Skeletal muscle tissue (tissue), 3 donors: ENCODE measurements at regions not wholly inside any gene's neighbourhood (a gene's known extent, or its start where the extent isn't known, plus 50 kb on each side); places are given as distances from the start of the nearest gene placed in this dataset.
"Not testable (repeated sequence)": the region's sequence is repeated elsewhere in the genome, so short reads cannot be mapped to it uniquely, and the experiment has no call there.

Experiments
- H3K27ac ChIP-seq: one replicate; pipeline ENCODE4 v1.7.0; 2013; ENCODE audit warnings: mild to moderate bottlenecking, low read depth, low read length, inconsistent platforms
- H3K27me3 ChIP-seq, 3 donors: one replicate each; pipeline ENCODE4 v1.7.0; 2013; ENCODE audit warnings: low read length in 3 of 3; ENCODE audit not compliant: control insufficient read depth in 3 of 3, insufficient read depth in 3 of 3
- H3K36me3 ChIP-seq, 3 donors: one replicate each; pipeline ENCODE4 v1.7.0; 2013; ENCODE audit warnings: low read length in 3 of 3; ENCODE audit not compliant: control insufficient read depth in 3 of 3, insufficient read depth in 3 of 3
- H3K4me1 ChIP-seq, 3 donors: one replicate each; pipeline ENCODE4 v1.7.0; 2013; ENCODE audit warnings: low read length in 3 of 3, mild to moderate bottlenecking in 3 of 3; ENCODE audit not compliant: control insufficient read depth in 3 of 3, insufficient read depth in 3 of 3
- H3K4me3 ChIP-seq, 3 donors: one replicate each; pipeline ENCODE4 v1.7.0; 2013; ENCODE audit warnings: low read length in 3 of 3
- H3K9ac ChIP-seq, 3 donors: one replicate each; pipeline ENCODE4 v1.7.0; 2013; ENCODE audit warnings: low read length in 3 of 3, mild to moderate bottlenecking in 3 of 3, moderate library complexity in 2 of 3, low read depth in 1 of 3
- H3K9me3 ChIP-seq, 3 donors: one replicate each; pipeline ENCODE4 v1.7.0; 2013; ENCODE audit warnings: low read length in 3 of 3; ENCODE audit not compliant: control insufficient read depth in 3 of 3
- donor health status: Osteomylitis.

DNA sequence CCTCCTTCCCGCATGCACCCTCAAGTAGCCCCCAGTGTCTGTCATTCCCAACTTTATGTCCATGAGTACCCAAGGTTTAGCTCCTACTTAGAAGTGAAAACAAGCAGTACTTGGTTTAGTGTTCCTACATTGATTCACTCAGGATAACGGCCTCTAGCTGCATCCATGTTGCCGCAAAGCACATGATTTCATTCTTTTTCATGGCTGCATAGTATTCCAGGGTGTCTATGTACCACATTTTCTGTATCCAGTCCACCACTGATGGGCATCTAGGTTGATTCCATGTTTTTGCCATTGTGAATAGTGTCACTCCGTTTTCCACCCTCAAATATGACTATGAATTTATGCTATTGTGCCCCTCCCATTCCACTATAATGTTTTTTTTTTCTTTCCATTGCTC is 130.5 kb upstream of the MXRA5 start:
- no peaks in the 10 kb centered on the region for H3K36me3 ChIP-seq
- no peaks in the 10 kb centered on the region for H3K9me3 ChIP-seq
- H3K9ac ChIP-seq = no peak overlapping the region
- H3K4me1 ChIP-seq = no peaks in the 10 kb centered on the region
- H3K27me3 ChIP-seq = no peaks in the 10 kb centered on the region
- no peak overlapping the region for H3K27ac ChIP-seq
- no peak overlapping the region for H3K4me3 ChIP-seq

DNA sequence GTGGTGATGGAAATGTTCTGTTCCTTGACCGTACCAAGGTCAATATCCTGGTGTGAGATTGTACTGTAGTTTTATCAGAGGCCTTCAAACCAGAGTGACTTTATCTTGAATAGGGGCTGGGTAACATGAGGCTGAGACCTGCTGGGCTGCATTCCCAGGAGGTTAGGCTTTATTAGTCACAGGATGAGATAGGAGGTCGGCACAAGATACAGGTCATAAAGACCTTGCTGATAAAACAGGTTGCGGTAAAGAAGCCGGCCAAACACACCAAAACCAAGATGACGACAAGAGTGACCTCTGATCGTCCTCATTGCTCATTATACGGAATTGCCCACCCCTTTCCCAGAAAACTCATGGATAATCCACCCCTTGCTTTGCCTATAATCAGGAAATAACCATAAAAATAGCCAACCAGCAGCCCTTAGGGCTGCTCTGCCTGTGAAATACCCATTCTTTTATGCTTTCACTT is 123.8 kb upstream of the MXRA5 start:
- H3K36me3 ChIP-seq, H3K9ac ChIP-seq, H3K4me3 ChIP-seq, H3K4me1 ChIP-seq, H3K27ac ChIP-seq, H3K9me3 ChIP-seq, H3K27me3 ChIP-seq: not testable (repeated sequence)

DNA sequence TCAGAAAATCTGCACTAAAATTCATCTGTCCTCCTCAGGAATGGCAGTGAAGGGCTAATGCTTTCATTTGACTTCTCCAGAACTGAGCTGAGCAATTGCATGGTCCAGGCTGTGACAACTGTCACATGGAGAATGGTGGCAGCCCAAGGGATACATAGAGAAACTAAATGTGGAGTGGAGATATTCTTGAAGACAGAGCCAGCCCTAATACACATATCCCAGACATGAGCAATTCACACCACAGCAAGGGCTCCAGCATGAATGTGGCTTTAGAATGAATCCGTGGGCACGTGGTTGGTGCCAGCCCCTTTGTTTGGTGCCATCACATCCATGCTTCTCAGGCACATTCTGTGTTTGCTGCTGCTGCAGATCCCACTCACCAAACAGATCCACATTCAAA is 121.6 kb upstream of the MXRA5 start:
- H3K9ac ChIP-seq = no peak overlapping the region
- no peaks in the 10 kb centered on the region for H3K4me1 ChIP-seq
- H3K36me3 ChIP-seq = no peaks in the 10 kb centered on the region
- no peaks in the 10 kb centered on the region for H3K9me3 ChIP-seq
- no peak overlapping the region for H3K4me3 ChIP-seq
- H3K27me3 ChIP-seq = no peaks in the 10 kb centered on the region
- H3K27ac ChIP-seq = no peak overlapping the region

DNA sequence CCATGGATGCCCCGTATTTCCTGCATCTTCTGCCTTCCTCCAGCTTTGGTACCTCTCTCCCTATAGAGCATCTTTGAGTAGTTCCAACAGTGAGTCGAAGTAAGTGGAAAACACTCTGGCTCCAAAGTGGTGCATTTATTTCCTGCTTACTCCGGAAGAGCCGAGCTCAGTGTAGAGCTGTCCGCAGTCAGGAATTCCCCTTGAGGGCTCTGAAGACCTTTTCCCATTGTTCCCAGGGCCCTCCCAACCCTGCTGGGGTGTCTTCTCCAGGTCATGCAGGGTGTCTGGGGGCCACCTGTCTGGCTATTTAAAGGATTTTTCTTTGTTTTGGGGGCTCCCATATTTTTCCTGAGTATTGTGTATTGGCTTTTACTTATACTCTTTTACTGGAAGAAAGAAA is 118.6 kb upstream of the MXRA5 start:
- no peak overlapping the region for H3K9ac ChIP-seq
- H3K36me3 ChIP-seq = no peaks in the 10 kb centered on the region
- H3K9me3 ChIP-seq = no peaks in the 10 kb centered on the region
- no peak overlapping the region for H3K4me3 ChIP-seq
- H3K27me3 ChIP-seq = no peaks in the 10 kb centered on the region
- H3K4me1 ChIP-seq = no peaks in the 10 kb centered on the region
- H3K27ac ChIP-seq = no peak overlapping the region

DNA sequence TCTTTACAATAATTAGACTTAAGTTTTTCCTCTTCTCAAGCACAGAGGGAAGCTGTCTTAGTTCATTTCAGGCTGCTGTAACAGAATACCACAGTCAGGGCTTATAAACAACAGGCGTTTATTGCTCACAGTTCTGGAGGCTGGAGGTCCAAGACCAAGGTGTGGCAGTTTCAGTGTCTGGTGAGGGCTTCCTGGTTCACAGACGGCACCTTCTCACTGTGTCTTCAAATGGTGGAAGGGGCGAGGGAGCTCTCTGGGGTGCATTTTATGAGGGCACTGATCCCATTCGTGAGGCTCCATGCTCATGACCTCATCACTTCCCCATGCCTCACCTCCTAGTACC is 115.7 kb upstream of the MXRA5 start:
- no peaks in the 10 kb centered on the region for H3K36me3 ChIP-seq
- H3K4me3 ChIP-seq = no peak overlapping the region
- H3K27ac ChIP-seq = no peak overlapping the region
- H3K27me3 ChIP-seq = no peaks in the 10 kb centered on the region
- H3K9me3 ChIP-seq = no peaks in the 10 kb centered on the region
- no peak overlapping the region for H3K9ac ChIP-seq
- no peaks in the 10 kb centered on the region for H3K4me1 ChIP-seq

DNA sequence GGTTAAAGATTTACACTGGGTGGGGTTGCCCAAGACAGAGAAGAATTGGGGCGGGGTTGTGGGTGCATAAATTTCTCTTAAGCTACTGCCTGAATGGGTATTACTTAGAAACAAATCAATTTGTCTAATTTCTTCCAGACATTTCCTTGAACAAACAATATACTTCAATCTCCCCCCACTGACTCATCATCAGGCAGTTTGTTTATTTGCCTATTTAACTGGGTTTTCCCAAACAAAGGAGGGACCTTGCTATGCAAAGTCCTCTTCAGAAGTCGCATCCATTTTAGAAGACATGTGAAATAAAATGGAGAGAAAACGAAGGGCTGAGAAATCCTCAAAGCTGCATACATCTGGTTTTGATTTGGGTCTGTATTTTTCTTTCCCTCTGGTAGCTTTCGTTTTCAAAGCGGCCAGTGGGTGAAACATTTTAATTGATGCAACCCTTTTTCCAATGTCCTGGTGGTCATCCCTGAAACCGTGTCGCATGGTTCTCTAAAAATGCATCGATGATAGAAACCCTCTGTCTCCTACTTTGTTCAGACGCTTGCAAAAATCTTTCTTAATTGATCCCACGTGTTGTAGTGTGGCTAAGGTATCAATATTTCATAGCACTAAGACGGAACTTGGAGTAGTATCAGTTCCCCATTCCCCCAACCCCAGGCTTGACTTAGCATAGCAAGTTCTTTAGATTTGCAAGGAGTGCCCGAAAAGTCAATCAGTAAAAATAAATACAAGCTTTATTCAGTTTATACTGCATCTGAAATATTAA is 115.1 kb upstream of the MXRA5 start:
- no peak overlapping the region for H3K27ac ChIP-seq
- no peaks in the 10 kb centered on the region for H3K9me3 ChIP-seq
- H3K36me3 ChIP-seq = no peaks in the 10 kb centered on the region
- no peaks in the 10 kb centered on the region for H3K27me3 ChIP-seq
- no peaks in the 10 kb centered on the region for H3K4me1 ChIP-seq
- H3K4me3 ChIP-seq = no peak overlapping the region
- no peak overlapping the region for H3K9ac ChIP-seq

DNA sequence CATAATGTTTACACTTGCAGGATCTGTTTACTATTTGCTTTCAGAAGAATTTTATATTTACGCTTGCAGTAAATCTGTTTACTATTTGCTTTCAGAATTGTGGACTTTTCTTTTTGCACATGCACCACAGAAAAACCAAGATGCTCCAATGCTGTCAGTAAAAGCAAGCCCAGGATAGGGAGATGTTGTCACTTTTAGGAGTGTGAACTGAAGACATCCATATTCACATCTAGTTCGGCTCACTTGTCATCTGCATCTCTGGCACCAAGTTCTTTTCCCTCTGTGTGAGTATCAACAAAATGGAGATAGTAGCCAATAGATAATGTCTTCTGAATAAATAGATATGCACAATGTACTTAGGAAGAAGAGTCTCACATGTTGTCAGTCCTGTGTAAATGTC is 109.3 kb upstream of the MXRA5 start:
- H3K27ac ChIP-seq = no peak overlapping the region
- no peak overlapping the region for H3K9ac ChIP-seq
- H3K4me1 ChIP-seq = no peaks in the 10 kb centered on the region
- no peaks in the 10 kb centered on the region for H3K9me3 ChIP-seq
- H3K27me3 ChIP-seq = no peaks in the 10 kb centered on the region
- H3K36me3 ChIP-seq = no peaks in the 10 kb centered on the region
- H3K4me3 ChIP-seq = no peak overlapping the region

DNA sequence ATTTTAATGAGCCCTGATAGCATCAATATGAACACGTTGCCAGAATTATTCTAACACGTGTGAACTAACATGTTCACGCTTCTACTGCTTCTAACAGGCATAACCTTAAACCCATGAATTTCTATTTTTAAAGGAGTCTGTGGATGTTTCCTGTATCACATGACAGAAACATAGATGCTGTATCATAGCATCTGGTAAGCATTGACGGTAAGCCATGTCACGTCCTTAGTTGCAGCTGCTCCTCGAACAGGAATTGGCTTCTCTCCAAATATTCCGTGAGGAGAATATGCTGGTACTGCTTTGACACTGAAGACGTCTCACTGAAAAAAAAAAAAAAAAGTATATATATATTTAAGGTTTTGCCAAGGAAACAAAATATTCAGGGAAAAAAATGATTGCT is 105.1 kb upstream of the MXRA5 start:
- H3K36me3 ChIP-seq = no peaks in the 10 kb centered on the region
- H3K27ac ChIP-seq = peak overlapping the region; percentile 30
- H3K4me3 ChIP-seq = no peak overlapping the region
- no peak overlapping the region for H3K9ac ChIP-seq
- H3K27me3 ChIP-seq = no peaks in the 10 kb centered on the region
- no peaks in the 10 kb centered on the region for H3K4me1 ChIP-seq
- H3K9me3 ChIP-seq = no peaks in the 10 kb centered on the region

DNA sequence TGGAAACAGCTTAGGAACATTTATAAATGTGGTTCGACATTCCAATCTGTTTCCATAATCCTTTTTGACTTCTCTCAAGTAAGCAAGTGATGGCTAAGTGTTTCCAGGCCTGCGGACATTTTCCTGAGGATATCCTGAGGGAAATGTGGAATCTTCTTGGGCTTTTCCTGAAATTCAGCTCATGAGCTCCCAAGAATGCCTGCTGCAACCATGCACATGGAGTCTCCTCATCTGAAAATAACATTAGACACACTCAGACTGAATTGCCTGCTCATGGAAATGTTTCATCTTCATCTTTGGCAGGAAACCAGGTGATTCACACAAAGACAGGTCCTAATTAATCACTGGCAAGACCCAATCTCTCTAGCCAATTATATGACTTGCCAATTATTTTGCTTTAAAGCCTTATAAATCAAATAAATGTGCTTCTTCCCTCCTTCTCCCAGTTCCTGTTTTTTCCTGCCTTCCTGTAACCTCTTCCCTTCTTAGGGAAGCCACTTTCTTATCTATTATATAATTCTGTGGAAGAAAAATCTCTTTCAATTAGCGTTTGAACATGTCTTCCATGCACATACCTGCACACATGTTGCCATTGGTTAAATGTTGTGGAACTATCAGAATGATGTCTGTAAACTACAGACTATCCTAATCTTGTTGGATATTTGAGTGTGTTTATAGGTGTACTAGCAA is 104.6 kb upstream of the MXRA5 start:
- Histone ChIP-seq H3K4me1 (no peaks in the 10 kb centered on the region), H3K9me3 (no peaks in the 10 kb centered on the region), H3K27ac (peak overlapping the region; percentile 30), H3K9ac (no peak overlapping the region), H3K4me3 (no peak overlapping the region), H3K27me3 (no peaks in the 10 kb centered on the region), H3K36me3 (no peaks in the 10 kb centered on the region)

DNA sequence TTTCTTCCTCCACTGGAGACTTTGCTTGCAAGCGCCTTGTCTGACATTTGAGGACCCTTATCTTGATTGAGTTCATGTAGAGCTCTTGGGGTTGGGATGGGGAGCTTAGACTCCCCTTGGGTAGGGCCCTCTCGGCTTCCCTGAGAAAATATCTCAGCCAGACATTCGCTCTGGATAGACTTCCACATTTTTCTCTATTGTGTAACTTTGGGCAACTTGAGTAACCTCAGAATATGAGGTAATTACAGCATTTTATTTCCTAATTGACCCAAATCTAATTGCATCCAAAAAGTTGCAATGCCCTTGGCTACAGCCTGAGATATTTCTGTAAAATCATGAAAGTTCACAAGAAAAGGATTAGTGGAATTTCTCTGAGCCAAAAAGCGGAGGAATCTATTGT is 102.8 kb upstream of the MXRA5 start:
- no peak overlapping the region for H3K27ac ChIP-seq
- no peaks in the 10 kb centered on the region for H3K27me3 ChIP-seq

More for the DNA sequence above, 102.8 kb upstream of the MXRA5 start:
- H3K4me3 ChIP-seq = no peak overlapping the region
- H3K36me3 ChIP-seq = no peaks in the 10 kb centered on the region
- no peaks in the 10 kb centered on the region for H3K4me1 ChIP-seq
- H3K9me3 ChIP-seq = no peaks in the 10 kb centered on the region
- no peak overlapping the region for H3K9ac ChIP-seq
